ENCODE measurements at regions not wholly inside any gene's neighbourhood (a gene's known extent, or its start where the extent isn't known, plus 50 kb on each side); places are given as distances from the start of the nearest gene placed in this dataset.

- TF ChIP-seq REST (IDR thresholded peaks at IDR 0.05; ENCODE audit: borderline replicate concordance in 1 of 2, low read depth in 1 of 2, low read length in 2 of 2) (no peak), ZZZ3 (CRISPR knock-in tag; IDR thresholded peaks at IDR 0.05; ENCODE audit: borderline replicate concordance) (no peak), CTCF (CRISPR knock-in tag; IDR thresholded peaks at IDR 0.05) (no peak), GLMP (CRISPR knock-in tag; IDR thresholded peaks at IDR 0.05; ENCODE audit: borderline replicate concordance) (no peak), CHD2 (IDR thresholded peaks at IDR 0.05; ENCODE audit: low read depth, low read length) (no peak)
Measured at GRCh38 chr16:66085651-66086050, 280.8 kb upstream of the CDH5 start.
